Coronary artery (tissue), 2 donors: ENCODE measurements at regions not wholly inside any gene's neighbourhood (a gene's known extent, or its start where the extent isn't known, plus 50 kb on each side); places are given as distances from the start of the nearest gene placed in this dataset.

Experiments
- DNase-seq: peaks from one replicate; pipeline ENCODE4 v3.0.0-alpha.2; 2017; ENCODE audit warnings: low spot score
- H3K27ac ChIP-seq, 2 donors: fragments of 200-600 bp; sonication (generic); one replicate each; pipeline ENCODE4 v1.5.1; 2016 to 2019
- H3K4me3 ChIP-seq: fragments of 200-600 bp; sonication (generic); 2 replicates; pipeline ENCODE4 v1.5.1; 2016; ENCODE audit warnings: mild to moderate bottlenecking, moderate library complexity
- TF ChIP-seq, protein P1 (sequence below): fragments of 200-600 bp; sonication (generic); IDR thresholded peaks from one replicate; pipeline ENCODE4 v1.5.1; 2019; ENCODE audit warnings: antibody characterized with exemption

- TF ChIP-seq, protein P1, sequence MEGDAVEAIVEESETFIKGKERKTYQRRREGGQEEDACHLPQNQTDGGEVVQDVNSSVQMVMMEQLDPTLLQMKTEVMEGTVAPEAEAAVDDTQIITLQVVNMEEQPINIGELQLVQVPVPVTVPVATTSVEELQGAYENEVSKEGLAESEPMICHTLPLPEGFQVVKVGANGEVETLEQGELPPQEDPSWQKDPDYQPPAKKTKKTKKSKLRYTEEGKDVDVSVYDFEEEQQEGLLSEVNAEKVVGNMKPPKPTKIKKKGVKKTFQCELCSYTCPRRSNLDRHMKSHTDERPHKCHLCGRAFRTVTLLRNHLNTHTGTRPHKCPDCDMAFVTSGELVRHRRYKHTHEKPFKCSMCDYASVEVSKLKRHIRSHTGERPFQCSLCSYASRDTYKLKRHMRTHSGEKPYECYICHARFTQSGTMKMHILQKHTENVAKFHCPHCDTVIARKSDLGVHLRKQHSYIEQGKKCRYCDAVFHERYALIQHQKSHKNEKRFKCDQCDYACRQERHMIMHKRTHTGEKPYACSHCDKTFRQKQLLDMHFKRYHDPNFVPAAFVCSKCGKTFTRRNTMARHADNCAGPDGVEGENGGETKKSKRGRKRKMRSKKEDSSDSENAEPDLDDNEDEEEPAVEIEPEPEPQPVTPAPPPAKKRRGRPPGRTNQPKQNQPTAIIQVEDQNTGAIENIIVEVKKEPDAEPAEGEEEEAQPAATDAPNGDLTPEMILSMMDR = no peak
- H3K4me3 ChIP-seq = no peak overlapping the region
- H3K27ac ChIP-seq = no peak overlapping the region
- no peak for DNase-seq
Measured at GRCh38 chr10:105466521-105466920, 825.4 kb downstream of the SORCS3 start.

- TF ChIP-seq, protein P1 = no peak
- Histone ChIP-seq H3K4me3 (no peak overlapping the region), H3K27ac (no peak overlapping the region)
- no peak for DNase-seq
Measured at GRCh38 chr10:105434970-105435369, 793.9 kb downstream of the SORCS3 start.

DNA sequence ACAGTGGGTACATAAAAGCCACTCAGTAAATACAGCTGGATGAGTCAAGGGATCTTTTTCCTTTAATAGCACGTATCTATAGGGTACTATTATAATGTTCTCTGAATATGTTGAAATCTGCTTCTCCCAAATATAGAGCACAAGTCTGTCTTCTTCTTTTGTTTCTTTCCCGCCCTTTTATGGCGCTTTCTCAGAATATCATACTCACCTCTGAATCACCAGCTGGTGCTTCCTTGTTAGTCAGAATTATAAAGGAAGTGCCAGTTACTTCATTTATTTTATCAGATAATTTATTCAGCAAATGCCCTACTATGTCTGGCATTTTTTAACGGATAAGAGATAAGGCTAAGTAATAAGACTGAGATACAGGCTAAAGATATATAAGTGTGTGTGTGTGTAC is 772.9 kb downstream of the SORCS3 start:
- no peak overlapping the region for H3K27ac ChIP-seq

GRCh38 chr10:105409370-105409769 is 768.3 kb downstream of the SORCS3 start:
- Histone ChIP-seq H3K27ac (no peak overlapping the region), H3K4me3 (no peak overlapping the region)
- TF ChIP-seq, protein P1 = no peak
- DNase-seq = no peak

More for the DNA sequence above, 772.9 kb downstream of the SORCS3 start:
- no peak overlapping the region for H3K4me3 ChIP-seq
- TF ChIP-seq, protein P1 = no peak
- DNase-seq = no peak

DNA sequence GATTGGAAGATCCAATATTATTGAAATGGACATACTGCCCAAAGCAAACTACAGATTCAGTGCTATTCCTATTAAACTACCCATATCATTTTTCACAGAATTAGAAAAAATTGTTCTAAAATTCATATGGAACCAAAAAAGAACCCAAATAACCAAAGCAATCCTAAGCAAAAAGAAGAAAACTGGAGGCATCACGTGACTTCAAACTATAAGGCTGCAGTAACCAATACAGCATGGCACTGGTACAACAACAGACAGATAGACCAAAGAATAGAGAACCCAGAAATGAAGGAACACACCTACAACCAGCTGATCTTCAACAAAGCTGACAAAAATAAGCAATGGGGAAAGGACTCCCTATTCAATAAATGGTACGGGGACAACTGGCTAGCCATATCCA is 765.4 kb downstream of the SORCS3 start:
- Histone ChIP-seq H3K27ac (no peak overlapping the region), H3K4me3 (no peak overlapping the region)
- no peak for DNase-seq
- TF ChIP-seq, protein P1 = no peak

GRCh38 chr10:105398202-105398601 is 757.1 kb downstream of the SORCS3 start:
- DNase-seq = no peak
- Histone ChIP-seq H3K27ac (no peak overlapping the region), H3K4me3 (no peak overlapping the region)
- TF ChIP-seq, protein P1 = no peak

DNA sequence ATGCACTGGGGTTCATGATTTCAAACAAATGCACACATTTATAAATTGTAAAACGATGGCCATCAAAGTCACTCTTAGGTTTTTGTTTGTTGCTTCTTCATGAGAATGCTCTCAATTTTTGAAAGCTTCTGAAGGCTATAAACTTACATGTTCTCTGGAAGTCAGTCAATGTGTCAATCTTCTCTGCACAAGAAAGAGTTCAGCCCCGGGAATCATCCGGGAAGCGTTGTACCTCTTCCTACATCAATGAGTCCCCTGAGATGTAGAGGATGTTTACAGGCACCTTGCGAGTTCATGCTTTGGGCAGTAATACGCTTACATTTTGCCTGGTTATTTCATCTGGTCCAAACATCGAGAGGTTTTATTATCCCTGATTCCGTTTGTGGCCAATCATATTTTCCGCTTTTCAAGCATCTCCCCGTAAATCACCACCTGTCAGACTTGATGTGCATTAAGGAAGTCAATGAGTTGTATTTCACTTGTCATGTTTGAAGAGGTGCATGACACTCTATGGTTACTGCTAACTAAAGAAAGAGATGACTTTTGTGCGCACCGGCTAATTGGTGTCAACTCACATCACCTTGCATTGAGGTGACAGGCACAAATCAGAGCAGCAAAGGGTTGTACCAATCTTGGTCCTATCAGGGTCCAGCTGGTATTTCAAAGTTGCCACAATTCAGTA is 750.7 kb downstream of the SORCS3 start:
- no peak for DNase-seq
- no peak overlapping the region for H3K4me3 ChIP-seq
- TF ChIP-seq, protein P1 = no peak
- H3K27ac ChIP-seq = no peak overlapping the region
